ENCODE measurements at regions not wholly inside any gene's neighbourhood (a gene's known extent, or its start where the extent isn't known, plus 50 kb on each side); places are given as distances from the start of the nearest gene placed in this dataset.

GRCh38 chr4:62912531-62912930 lies 1496.7 kb downstream of the TECRL start:
- Histone ChIP-seq H3K4me3 (replicated peaks in 1 of 3; ENCODE audit: insufficient read depth in 1 of 3, low read depth in 2 of 3, low read length in 3 of 3) (no peak overlapping the region), H3K36me3 (replicated peaks in 1 of 2; ENCODE audit: control insufficient read depth in 1 of 2, insufficient read depth in 2 of 2, low read length in 2 of 2) (no peaks in the 10 kb centered on the region), H3K4me1 (ENCODE audit: insufficient read depth, low read length) (no peaks in the 10 kb centered on the region), H3K27ac (ENCODE audit: extremely low read length, insufficient read depth, low read length) (no peak overlapping the region), H3K9ac (ENCODE audit: insufficient read depth, low read depth, low read length) (no peak overlapping the region), H3K27me3 (ENCODE audit: control insufficient read depth in 1 of 2, insufficient read depth in 2 of 2, low read length in 2 of 2) (no peaks in the 10 kb centered on the region), H4K20me1 (ENCODE audit: insufficient read depth, low read length) (no peaks in the 10 kb centered on the region), H2AFZ (ENCODE audit: low read length) (no peak overlapping the region), H3K4me2 (ENCODE audit: low read depth, low read length) (no peak overlapping the region), H3K9me3 (ENCODE audit: low read length) (no peaks in the 10 kb centered on the region), H3K79me2 (ENCODE audit: insufficient read depth, low read length) (no peaks in the 10 kb centered on the region)
- no TSS peak for BruUV-seq (replicated peaks)
- intact Hi-C loops (cut with micrococcal nuclease; ENCODE audit: unreplicated experiment) = no loop called here
- ATAC-seq = no peak
- peak; percentile 5 for DNase-seq (ENCODE audit: low spot score)
- no peak for FAIRE-seq
- in situ Hi-C loops (cut with HindIII; ENCODE audit: extremely low pct_ligation_motif_present, low pct_unique_long_range_greater_than_20kb) = no loop called here
- ChIA-PET CTCF (ENCODE audit: low intra/inter-chr PET ratio, low total read pairs) (no interaction called here), POLR2A (no interaction called here)
- 0% methylated on average over 1 of the region's 1 CpG for WGBS (ENCODE audit: low lambda C conversion rate)
- TF ChIP-seq AKAP8 (CRISPR knock-in tag; IDR thresholded peaks at IDR 0.05) (no peak), UBTF (CRISPR knock-in tag; IDR thresholded peaks at IDR 0.05) (no peak), SATB2 (CRISPR knock-in tag; IDR thresholded peaks at IDR 0.05) (no peak), ZNF670 (CRISPR knock-in tag; IDR thresholded peaks at IDR 0.05; ENCODE audit: borderline replicate concordance) (no peak), ZNF567 (CRISPR knock-in tag; IDR thresholded peaks at IDR 0.05; ENCODE audit: borderline replicate concordance) (no peak), ZNF766 (CRISPR knock-in tag; IDR thresholded peaks at IDR 0.05; ENCODE audit: borderline replicate concordance) (no peak), ZNF614 (CRISPR knock-in tag; IDR thresholded peaks at IDR 0.05; ENCODE audit: borderline replicate concordance) (no peak), CHD4 (IDR thresholded peaks at IDR 0.05; ENCODE audit: borderline replicate concordance, low read length) (no peak), BRCA1 (CRISPR knock-in tag; IDR thresholded peaks at IDR 0.05) (no peak), ZNF691 (CRISPR knock-in tag; IDR thresholded peaks at IDR 0.05; ENCODE audit: borderline replicate concordance, low read depth) (no peak), ZNF232 (CRISPR knock-in tag; IDR thresholded peaks at IDR 0.05; ENCODE audit: borderline replicate concordance) (no peak)
- TF ChIP-seq, protein P1, sequence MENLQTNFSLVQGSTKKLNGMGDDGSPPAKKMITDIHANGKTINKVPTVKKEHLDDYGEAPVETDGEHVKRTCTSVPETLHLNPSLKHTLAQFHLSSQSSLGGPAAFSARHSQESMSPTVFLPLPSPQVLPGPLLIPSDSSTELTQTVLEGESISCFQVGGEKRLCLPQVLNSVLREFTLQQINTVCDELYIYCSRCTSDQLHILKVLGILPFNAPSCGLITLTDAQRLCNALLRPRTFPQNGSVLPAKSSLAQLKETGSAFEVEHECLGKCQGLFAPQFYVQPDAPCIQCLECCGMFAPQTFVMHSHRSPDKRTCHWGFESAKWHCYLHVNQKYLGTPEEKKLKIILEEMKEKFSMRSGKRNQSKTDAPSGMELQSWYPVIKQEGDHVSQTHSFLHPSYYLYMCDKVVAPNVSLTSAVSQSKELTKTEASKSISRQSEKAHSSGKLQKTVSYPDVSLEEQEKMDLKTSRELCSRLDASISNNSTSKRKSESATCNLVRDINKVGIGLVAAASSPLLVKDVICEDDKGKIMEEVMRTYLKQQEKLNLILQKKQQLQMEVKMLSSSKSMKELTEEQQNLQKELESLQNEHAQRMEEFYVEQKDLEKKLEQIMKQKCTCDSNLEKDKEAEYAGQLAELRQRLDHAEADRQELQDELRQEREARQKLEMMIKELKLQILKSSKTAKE (CRISPR knock-in tag; IDR thresholded peaks at IDR 0.05; ENCODE audit: borderline replicate concordance) = no peak

Data from HepG2 (cell line).